K562 (cell line): ENCODE measurements at regions not wholly inside any gene's neighbourhood (a gene's known extent, or its start where the extent isn't known, plus 50 kb on each side); places are given as distances from the start of the nearest gene placed in this dataset.

Experiments used
- SMC3 ChIP-seq: conservative IDR thresholded peaks from 2 replicates; pipeline ENCODE4 v1.6.1; 2011; ENCODE audit warnings: low read depth, low read length, improper control_type of control experiment; ENCODE audit not compliant: insufficient read depth
- TF ChIP-seq, protein P1 (sequence below): sonication (generic); formaldehyde crosslinking; IDR thresholded peaks from 2 replicates; pipeline ENCODE4 v1.5.0; 2020; ENCODE audit warnings: missing genetic modification reagents

DNA sequence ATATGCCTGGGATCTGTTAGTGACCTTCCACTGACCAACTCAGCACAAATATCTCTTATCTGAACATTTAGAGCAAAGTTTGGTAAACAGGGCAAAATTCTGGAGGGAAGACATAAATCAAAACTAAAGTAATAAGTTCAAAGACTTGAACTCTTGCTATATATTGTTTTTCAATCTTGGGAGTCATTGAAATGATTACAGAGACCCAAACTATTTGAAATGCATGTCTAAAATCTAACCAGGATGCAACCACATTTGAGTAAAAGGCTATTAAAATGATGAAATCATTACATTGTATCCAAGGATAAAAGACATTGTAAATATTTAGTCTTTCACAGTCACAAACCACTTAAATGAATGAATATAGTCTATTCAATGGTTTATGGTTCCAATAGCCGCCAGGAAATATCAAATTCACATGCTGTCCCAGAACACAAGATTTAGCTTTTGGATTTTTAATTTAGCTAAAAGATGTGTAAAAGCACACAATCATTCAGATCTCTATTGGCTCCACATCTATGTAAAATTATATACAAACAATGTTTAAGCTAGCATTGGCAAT, 256.6 kb upstream of the EPHA7 start:
- no peak for TF ChIP-seq SMC3
- TF ChIP-seq, protein P1, sequence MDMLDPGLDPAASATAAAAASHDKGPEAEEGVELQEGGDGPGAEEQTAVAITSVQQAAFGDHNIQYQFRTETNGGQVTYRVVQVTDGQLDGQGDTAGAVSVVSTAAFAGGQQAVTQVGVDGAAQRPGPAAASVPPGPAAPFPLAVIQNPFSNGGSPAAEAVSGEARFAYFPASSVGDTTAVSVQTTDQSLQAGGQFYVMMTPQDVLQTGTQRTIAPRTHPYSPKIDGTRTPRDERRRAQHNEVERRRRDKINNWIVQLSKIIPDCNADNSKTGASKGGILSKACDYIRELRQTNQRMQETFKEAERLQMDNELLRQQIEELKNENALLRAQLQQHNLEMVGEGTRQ (CRISPR knock-in tag): no peak
